Caco-2 (cell line): ENCODE measurements at regions not wholly inside any gene's neighbourhood (a gene's known extent, or its start where the extent isn't known, plus 50 kb on each side); places are given as distances from the start of the nearest gene placed in this dataset.

Source experiments
- BruUV-seq: library from RNA; stranded (reverse); fragments of 400-500 nt; replicated peaks from 2 replicates; lab custom pipeline; 2021; lab: Mats Ljungman, UMichigan
- CTCF ChIA-PET: fragments of 300-600 bp; sonication (Branson Sonifier 250); formaldehyde crosslinking; loops from one replicate; lab custom pipeline; 2022; ENCODE audit warnings: antibody characterized with exemption; lab: Charles Lee
- POLR2A ChIA-PET: fragments of 300-600 bp; sonication (Branson Sonifier 250); formaldehyde crosslinking; loops from one replicate; lab custom pipeline; 2022; ENCODE audit warnings: antibody characterized with exemption; lab: Charles Lee
- DNase-seq, 2 experiments: peaks; one replicate each; pipeline versions ENCODE4 v3.0.0 to v3.0.0-alpha.2; 2020 to 2022
- H3K27me3 ChIP-seq: replicated peaks from 2 replicates; pipeline ENCODE4 v1.6.0; 2011; ENCODE audit warnings: low read length; ENCODE audit not compliant: control insufficient read depth, insufficient read depth
- H3K36me3 ChIP-seq: 2 replicates; pipeline ENCODE4 v1.5.1; 2011; ENCODE audit warnings: low read length; ENCODE audit not compliant: control insufficient read depth, insufficient read depth
- H3K4me1 ChIP-seq: fragments of 250-450 bp; sonication (Bioruptor Pico); 2 replicates; pipeline ENCODE4 v1.5.1; 2020; ENCODE audit warnings: mild to moderate bottlenecking
- H3K4me3 ChIP-seq: 2 replicates; pipeline ENCODE4 v1.5.1; 2011; ENCODE audit warnings: low read depth, mild to moderate bottlenecking, control low read depth, low read length
- H3K9me3 ChIP-seq: fragments of 250-450 bp; sonication (Bioruptor Pico); 2 replicates; pipeline ENCODE4 v1.5.1; 2020; ENCODE audit warnings: mild to moderate bottlenecking, moderate library complexity
- H3K27ac Mint-ChIP-seq: one replicate; pipeline ENCODE4 v1.8.0; 2022; ENCODE audit warnings: mixed read lengths; ENCODE audit not compliant: unreplicated experiment
- H3K27me3 Mint-ChIP-seq: one replicate; pipeline ENCODE4 v1.8.0; 2022; ENCODE audit warnings: mixed read lengths; ENCODE audit not compliant: insufficient read depth, unreplicated experiment
- H3K36me3 Mint-ChIP-seq: one replicate; pipeline ENCODE4 v1.8.0; 2022; ENCODE audit warnings: mild to moderate bottlenecking, mixed read lengths; ENCODE audit not compliant: insufficient read depth, unreplicated experiment
- H3K4me1 Mint-ChIP-seq: one replicate; pipeline ENCODE4 v1.8.0; 2022; ENCODE audit warnings: low read depth, mixed read lengths; ENCODE audit not compliant: unreplicated experiment
- H3K4me3 Mint-ChIP-seq: one replicate; pipeline ENCODE4 v1.8.0; 2022; ENCODE audit warnings: mild to moderate bottlenecking, moderate library complexity, mixed read lengths; ENCODE audit not compliant: unreplicated experiment
- H3K9me3 Mint-ChIP-seq: one replicate; pipeline ENCODE4 v1.8.0; 2022; ENCODE audit warnings: mixed read lengths; ENCODE audit not compliant: unreplicated experiment
- CTCF ChIP-seq, 2 experiments: fragments of 200-600 bp in 1 of 2; IDR thresholded peaks; 1 replicate in 1 of 2; 2 replicates in 1 of 2; pipeline versions ENCODE4 v1.5.1 to v1.8.0; 2011 to 2022; ENCODE audit warnings: antibody characterized with exemption in 1 of 2, control low read depth in 1 of 2, inconsistent platforms in 1 of 2, low read depth in 1 of 2, low read length in 1 of 2, mild to moderate bottlenecking in 1 of 2, moderate library complexity in 1 of 2; ENCODE audit not compliant: insufficient read depth in 1 of 2, severe bottlenecking in 1 of 2, unreplicated experiment in 1 of 2
- intact Hi-C: fragments of 100-400 bp; cut with micrococcal nuclease; formaldehyde crosslinking; loops from one replicate; pipeline ENCODE4 v1.10.0; 2022; ENCODE audit not compliant: unreplicated experiment

GRCh38 chr2:76467326-76467725 lies 756.6 kb upstream of the GCFC2 start:
- H3K4me3 Mint-ChIP-seq = no peak overlapping the region
- Histone ChIP-seq H3K36me3 (no peaks in the 10 kb centered on the region), H3K4me3 (no peak overlapping the region), H3K4me1 (no peaks in the 10 kb centered on the region), H3K9me3 (no peaks in the 10 kb centered on the region), H3K27me3 (no peaks in the 10 kb centered on the region)
- no peak for TF ChIP-seq CTCF (IDR thresholded peaks at IDR 0.05; ENCODE audit: insufficient read depth in 1 of 2, low read depth in 1 of 2, low read length in 1 of 2, severe bottlenecking in 1 of 2, unreplicated experiment in 1 of 2)
- H3K4me1 Mint-ChIP-seq = no peaks in the 10 kb centered on the region
- no TSS peak for BruUV-seq
- ChIA-PET POLR2A (no interaction called here), CTCF (no interaction called here)
- no peaks in the 10 kb centered on the region for H3K9me3 Mint-ChIP-seq
- no peak for DNase-seq
- H3K27ac Mint-ChIP-seq = no peak overlapping the region
- H3K36me3 Mint-ChIP-seq = no peaks in the 10 kb centered on the region
- intact Hi-C loops = loop anchor here (10.0 kb wide), 1 partner anchor 683 kb away; no protein-coding TSS in a partner anchor
- H3K27me3 Mint-ChIP-seq = no peaks in the 10 kb centered on the region

- TF ChIP-seq CTCF (IDR thresholded peaks at IDR 0.05; ENCODE audit: insufficient read depth in 1 of 2, low read depth in 1 of 2, low read length in 1 of 2, severe bottlenecking in 1 of 2, unreplicated experiment in 1 of 2) = no peak
- no peak for DNase-seq
- intact Hi-C loops = loop anchor here (5.0 to 10.0 kb wide), 2 partner anchors 267 to 680 kb away; no protein-coding TSS in a partner anchor
- ChIA-PET POLR2A (no interaction called here), CTCF (no interaction called here)
- H3K9me3 ChIP-seq = no peaks in the 10 kb centered on the region
- no peaks in the 10 kb centered on the region for H3K36me3 ChIP-seq
- Mint-ChIP-seq H3K27me3 (no peaks in the 10 kb centered on the region), H3K4me3 (no peak overlapping the region), H3K36me3 (no peaks in the 10 kb centered on the region), H3K9me3 (no peaks in the 10 kb centered on the region), H3K4me1 (no peaks in the 10 kb centered on the region), H3K27ac (no peak overlapping the region)
- BruUV-seq = no TSS peak
- H3K4me1 ChIP-seq = no peaks in the 10 kb centered on the region
- H3K27me3 ChIP-seq = no peaks in the 10 kb centered on the region
- H3K4me3 ChIP-seq = no peak overlapping the region
These were observed 753.6 kb upstream of the GCFC2 start for GRCh38 chr2:76464310-76464709.

GRCh38 chr2:76461431-76461830 lies 750.7 kb upstream of the GCFC2 start:
- DNase-seq = no peak
- ChIA-PET CTCF (no interaction called here), POLR2A (interaction anchor here (0.6 kb wide), 1 partner anchor 591 kb away, joined by 3 read pairs; no protein-coding TSS in a partner anchor)
- no peaks in the 10 kb centered on the region for H3K4me1 Mint-ChIP-seq
- H3K4me3 Mint-ChIP-seq = no peak overlapping the region
- H3K4me1 ChIP-seq = no peaks in the 10 kb centered on the region
- no peaks in the 10 kb centered on the region for H3K9me3 ChIP-seq
- H3K4me3 ChIP-seq = no peak overlapping the region
- peaks cover 3% of the 10 kb centered on the region for H3K27me3 Mint-ChIP-seq
- intact Hi-C loops = loop anchor here (5.0 to 10.0 kb wide), 2 partner anchors 264 to 677 kb away; no protein-coding TSS in a partner anchor
- H3K27ac Mint-ChIP-seq = no peak overlapping the region
- no peaks in the 10 kb centered on the region for H3K27me3 ChIP-seq
- H3K36me3 ChIP-seq = no peaks in the 10 kb centered on the region
- H3K9me3 Mint-ChIP-seq = no peaks in the 10 kb centered on the region
- no peak for TF ChIP-seq CTCF (IDR thresholded peaks at IDR 0.05; ENCODE audit: insufficient read depth in 1 of 2, low read depth in 1 of 2, low read length in 1 of 2, severe bottlenecking in 1 of 2, unreplicated experiment in 1 of 2)
- no TSS peak for BruUV-seq
- H3K36me3 Mint-ChIP-seq = no peaks in the 10 kb centered on the region
